GM12892 (cell line): ENCODE measurements at regions not wholly inside any gene's neighbourhood (a gene's known extent, or its start where the extent isn't known, plus 50 kb on each side); places are given as distances from the start of the nearest gene placed in this dataset.

Experiments used
- POLR2A ChIP-seq: IDR thresholded peaks from 2 replicates; pipeline ENCODE4 v1.6.1; 2011; ENCODE audit warnings: low read depth, low read length, control low read depth
- POLR2AphosphoS5 ChIP-seq: IDR thresholded peaks from 2 replicates; pipeline ENCODE4 v1.6.1; 2011; ENCODE audit warnings: low read depth, low read length, control low read depth

- TF ChIP-seq POLR2A (no peak), POLR2AphosphoS5 (no peak)
Measured at GRCh38 chr12:43102546-43103264, 449.3 kb downstream of the ADAMTS20 start.
